Hindlimb muscle (tissue), 1 donor: ENCODE measurements at regions not wholly inside any gene's neighbourhood (a gene's known extent, or its start where the extent isn't known, plus 50 kb on each side); places are given as distances from the start of the nearest gene placed in this dataset.

Source experiments
- DNase-seq: peaks from one replicate; pipeline ENCODE4 v3.0.0-alpha.2; 2013

DNA sequence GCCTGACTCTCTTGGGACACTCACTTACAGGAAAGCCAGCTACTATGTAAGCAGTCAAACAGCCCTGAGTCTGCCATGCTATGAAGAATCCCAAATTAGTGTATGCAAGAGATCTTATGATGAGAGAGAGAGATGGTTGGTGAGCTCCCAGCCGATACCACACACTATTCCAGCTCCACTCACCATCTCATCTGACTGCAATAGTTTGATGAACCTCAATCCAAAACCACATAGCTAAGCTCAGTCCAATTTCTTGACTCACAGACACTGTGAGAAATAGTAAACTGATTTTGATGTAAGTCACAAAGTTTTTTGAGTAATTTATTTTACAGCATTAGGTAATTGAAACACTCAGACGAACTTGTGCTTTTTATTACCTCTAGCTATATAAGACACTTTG lies 441.4 kb downstream of the COL12A1 start:
- DNase-seq, result no peak

DNA sequence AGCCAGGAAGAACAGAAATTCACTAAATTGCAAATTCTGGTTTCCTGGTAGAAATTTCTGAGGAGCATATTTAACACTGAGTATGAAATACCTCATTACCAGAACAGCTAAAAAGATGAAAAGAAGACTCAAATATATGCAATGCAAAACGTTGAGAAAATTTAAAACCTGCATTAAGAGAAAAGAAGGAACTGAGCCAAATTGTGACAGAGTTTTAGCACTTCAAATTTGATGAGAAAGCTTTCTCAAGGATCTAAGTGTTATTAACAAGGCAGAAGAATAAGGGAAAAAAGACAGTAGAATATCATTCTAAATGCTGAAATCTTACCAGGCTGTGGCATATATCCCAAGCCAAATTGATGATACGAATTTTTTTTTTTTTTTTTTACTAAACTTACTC lies 443.0 kb downstream of the COL12A1 start:
- no peak for DNase-seq

DNA sequence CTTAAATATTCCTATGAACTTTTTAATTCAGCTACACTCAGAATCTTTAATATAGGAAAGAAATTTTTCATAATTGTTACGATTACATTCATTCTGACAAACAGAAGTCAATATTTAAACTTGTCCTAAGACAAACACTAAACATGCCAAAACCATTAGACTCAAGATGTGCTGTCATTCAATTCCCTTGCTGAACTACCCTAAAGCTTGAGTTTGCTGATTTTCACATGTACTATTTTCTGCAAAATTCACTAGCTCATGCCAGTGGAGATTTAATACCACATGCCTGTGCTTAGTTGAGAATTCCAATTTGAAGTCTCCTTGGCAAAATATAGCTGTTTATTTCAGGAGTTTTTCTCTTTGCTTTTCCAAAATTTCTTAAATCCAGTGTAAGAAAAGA lies 448.0 kb downstream of the COL12A1 start:
- DNase-seq, result no peak

DNA sequence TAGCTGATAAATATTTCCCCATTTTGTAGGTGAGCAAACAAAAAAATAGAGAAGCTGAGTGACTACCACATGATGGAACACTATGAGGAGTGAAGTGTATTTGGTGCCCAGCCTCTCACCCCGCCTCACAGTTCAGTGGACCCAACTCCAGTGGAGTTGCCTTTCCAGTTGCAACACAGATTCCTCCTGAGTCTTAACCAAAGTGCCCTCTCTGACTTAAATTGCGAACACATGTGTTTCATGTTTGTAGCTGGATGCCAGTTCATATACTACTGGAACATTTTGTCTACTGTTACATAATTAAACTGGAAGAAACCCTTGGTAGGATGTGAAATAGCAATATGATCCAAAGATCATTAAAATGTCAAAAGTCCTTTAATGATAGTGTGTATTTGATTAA lies 448.9 kb downstream of the COL12A1 start:
- no peak for DNase-seq

DNA sequence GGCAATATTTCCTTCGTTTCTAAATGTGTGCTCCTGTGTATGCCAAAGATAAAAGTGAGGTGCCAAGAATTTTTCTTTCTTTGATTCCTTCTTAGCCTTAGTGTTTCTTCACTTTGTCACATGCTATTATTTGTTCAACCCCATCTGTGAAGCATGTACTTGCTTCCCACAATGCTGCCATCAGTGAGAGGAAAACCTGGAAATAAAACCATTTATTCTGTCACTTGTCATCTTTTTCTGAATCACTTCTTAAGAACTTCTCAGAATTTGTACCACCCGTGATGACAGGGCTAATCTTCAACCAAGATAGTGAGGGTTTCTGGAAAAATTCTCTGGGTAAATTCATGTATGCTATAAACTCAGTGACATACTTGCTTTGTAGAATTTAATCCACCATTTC lies 450.1 kb downstream of the COL12A1 start:
- no peak for DNase-seq

DNA sequence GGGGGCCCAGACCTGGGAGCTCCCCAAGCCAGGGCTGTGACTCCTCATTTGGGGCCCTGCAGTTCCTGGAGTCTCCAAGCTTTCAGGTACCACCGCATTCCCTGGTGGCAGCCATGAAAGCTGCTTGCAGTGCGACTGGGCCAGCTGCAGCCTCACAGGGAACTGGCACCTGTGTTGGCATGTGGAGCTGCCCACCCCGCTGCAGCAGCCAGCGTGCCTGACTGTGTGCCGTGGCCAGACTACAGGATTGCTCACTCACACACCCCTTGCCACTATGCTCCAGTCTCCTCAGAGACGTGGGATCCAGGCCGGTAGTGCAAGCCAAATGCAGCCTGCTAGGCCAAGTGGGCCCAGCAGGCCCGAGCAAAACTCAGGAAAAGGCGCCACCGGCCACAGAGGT lies 450.7 kb downstream of the COL12A1 start:
- no peak for DNase-seq

DNA sequence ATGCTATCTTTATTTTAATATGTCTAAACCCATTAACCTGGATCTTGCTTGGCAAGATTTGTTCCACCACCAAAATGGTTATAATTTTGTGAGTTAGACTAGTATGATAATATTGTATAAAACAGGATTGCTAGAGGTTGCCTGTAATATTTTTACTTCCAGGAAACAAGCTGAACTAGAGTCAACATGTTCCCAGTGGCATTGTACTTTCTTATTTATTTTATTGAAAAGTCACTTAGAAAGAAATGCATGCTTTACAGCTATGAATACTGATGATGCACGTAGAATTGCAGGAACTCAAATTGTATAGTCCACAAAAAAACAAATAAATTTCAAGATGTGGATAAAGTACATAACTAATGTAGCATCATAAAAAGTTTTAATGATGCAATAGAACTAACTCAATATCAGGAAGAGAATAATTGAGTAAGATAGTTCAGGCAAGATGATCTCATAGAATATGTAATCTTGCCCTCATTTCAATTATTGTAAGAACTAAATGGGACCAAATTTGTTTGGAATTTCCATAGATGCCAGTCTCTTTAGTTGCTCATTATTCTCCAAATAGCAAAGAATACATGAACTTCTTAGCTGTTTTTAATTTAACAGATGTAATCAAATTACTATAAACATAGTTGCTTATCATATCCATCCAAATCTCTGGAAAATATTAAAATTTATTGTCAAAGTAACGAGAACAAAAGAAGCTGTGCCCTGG lies 451.8 kb downstream of the COL12A1 start:
- DNase-seq, result no peak

DNA sequence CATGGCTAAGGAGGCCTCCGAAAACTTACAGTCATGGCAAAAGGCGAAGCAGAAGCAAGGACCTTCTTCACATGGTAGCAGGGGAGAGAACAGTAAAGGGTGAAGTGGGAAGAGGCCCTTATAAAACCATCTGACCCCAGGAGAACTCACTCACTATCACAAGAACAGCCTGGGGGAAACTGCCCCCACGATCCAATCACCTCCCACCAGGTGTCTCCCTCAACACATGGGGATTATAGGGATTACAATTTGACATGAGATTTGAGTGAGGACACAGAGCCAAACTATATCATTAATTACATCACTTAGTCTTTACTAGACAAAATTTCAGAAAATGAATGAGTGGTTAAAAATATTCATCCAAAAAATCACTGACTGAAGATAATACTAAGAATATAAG lies 453.6 kb downstream of the COL12A1 start:
- no peak for DNase-seq

DNA sequence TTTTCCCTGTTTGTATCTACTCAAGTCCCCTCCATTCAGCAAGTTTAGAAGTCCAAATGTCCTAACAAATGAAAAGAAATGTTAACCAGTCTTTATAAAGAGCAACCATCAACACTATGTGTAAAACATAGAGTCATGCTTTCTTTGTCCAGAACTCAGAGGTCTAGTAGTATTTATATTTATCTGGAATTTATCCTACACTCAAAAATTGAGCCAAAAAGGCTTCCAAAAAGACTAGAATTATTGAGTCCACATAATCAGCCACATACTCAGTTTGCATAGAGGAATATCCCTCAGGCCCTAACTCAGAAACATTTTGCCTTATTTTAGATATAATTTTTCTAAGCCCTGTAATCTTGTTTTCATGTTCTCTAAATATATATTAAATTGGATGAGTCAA lies 455.0 kb downstream of the COL12A1 start:
- DNase-seq, result no peak

DNA sequence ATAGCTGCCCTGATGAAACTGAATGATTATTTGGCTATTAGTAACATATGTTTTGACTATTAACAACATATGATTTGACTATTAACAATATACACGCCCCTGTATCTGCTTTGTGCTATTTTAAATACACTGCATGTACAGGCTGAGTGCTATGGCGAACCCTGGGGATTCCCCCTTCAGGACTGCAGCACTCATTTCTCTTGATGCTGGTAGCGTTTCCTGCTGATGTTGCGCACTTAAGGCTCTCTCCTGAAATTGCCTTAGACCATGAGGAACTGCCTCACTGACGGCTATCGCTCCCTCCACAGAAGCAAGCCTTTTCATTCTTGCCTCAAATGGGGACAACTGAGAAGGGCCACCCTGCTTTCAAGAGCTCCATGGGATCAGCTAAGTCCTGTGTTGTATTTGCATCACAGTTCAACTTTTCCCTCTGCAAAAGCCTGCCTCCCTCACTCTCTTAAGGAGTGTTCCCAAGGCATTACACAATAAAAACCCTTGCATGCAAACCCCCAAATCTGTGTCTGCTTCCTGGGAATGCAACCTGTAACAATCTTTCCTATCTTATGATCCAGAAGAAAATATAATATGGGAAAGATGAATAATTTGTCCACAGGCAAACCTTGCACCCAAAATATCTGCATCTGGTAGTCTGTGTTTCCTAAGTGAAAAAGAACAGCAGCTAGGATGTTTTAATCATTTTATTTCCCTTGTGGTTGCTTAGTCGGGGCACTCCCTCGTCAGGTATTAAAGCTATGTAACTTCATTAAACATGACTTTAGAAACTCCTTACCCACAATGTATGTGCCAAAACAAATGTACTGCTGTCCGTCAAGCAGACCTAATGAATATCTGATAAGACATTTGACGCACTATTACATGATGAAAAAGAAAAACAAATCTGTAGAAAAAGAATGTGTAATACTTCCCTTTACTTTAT lies 456.4 kb downstream of the COL12A1 start:
- DNase-seq, result no peak

DNA sequence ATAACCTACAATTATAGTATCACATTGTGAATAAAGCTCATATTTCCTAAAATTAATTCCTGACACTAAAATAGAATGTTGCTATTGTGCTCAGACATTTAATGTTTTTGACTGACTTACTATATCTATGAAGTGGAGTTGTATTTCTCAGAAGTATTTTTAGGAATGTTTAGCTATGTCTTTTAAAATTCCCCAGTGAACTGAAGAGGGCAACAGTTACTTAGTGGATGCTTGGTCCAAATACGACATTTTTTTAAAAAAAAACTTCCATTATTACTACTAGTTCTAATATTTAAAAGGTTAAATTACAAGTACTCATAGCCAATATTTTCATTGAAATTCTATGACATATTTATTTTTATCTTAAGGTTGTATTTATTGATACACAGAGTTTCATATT lies 460.2 kb downstream of the COL12A1 start:
- DNase-seq, result no peak

DNA sequence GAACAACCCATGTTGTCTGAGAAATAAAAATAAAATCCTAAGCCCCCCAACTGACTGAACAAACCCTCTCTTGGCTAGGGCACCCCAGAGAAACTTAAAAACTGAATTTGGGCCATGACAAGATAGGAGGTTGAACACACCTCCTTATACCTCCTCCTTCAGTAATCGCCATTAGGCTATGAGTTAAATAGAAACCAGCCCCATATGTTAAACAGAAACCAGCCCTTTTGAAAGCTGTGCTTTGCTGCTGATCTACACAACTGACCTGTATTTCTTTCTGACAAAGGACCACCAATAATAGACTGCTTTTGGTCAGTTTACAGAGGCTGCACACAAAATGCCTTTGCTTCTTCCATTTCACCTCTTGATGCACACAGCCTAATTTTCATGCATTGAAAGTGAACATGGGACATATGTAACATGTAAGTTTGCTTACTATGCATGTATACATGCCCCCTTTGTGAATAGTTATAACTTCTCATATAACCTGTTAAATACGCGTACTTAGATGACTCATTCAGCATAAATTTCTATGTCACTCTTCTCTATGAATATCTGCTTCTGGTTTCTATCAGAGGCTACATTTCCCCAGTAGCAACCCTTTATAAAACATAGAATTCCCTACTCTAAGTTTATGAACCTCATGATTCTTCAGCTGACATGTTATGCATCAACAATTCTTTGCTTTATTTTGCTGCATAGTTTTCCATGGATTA lies 462.9 kb downstream of the COL12A1 start:
- no peak for DNase-seq

DNA sequence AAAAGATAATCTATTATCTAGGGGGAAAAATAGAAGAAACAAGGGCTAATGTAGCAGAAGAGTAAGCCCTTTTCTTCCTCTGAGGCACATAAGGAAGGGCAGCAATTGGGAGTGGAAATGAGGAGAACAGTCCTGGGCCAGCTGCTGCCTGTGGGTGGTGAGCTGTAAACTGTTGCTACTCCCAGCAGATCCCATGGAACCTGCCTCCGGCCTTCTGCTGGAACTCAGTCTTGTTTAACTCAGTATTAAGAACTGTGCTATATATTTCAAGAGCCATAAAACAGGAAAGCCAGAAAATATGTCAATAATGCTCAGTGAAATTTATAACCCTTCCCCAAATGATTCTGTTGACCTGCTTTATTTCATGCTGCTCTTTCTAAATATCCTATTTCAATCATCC lies 464.2 kb downstream of the COL12A1 start:
- DNase-seq, result no peak

DNA sequence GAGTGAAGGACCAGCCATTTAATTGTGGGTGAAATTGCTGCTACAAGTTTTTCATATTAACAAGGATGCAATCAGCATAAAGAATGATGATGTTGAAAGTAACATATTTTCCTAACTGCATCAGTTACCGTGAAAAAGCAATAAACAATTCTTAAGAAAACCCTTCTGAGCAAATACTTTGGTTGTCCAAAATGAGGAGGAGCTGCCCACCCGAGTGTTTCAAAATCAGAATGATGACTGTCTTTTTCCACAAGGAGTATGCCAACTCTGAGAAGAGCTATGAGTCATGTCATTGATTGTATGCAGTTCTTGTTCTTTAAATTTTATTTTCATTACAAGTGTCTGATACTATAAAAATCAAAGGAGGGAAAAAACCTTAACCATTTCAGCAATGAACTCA lies 470.5 kb downstream of the COL12A1 start:
- peak; percentile 81 for DNase-seq

DNA sequence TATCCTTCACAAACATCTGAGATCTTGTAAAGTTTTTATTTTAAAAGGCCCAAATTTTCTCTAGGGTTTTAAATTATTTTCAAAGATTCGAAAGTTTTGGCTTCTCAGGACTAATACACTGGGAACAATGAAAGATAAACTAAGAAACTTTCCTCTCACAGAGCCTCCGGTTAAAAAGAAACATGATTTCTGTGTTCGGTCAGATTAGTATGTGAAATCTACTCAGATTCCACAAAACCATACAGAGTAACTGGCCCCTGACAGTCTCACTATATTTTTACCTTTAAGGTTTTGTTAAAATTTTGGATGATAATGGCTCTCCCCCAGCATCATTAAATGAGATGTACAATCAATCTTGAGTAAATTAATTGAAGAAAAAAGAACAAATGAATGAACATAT lies 471.0 kb downstream of the COL12A1 start:
- no peak for DNase-seq

DNA sequence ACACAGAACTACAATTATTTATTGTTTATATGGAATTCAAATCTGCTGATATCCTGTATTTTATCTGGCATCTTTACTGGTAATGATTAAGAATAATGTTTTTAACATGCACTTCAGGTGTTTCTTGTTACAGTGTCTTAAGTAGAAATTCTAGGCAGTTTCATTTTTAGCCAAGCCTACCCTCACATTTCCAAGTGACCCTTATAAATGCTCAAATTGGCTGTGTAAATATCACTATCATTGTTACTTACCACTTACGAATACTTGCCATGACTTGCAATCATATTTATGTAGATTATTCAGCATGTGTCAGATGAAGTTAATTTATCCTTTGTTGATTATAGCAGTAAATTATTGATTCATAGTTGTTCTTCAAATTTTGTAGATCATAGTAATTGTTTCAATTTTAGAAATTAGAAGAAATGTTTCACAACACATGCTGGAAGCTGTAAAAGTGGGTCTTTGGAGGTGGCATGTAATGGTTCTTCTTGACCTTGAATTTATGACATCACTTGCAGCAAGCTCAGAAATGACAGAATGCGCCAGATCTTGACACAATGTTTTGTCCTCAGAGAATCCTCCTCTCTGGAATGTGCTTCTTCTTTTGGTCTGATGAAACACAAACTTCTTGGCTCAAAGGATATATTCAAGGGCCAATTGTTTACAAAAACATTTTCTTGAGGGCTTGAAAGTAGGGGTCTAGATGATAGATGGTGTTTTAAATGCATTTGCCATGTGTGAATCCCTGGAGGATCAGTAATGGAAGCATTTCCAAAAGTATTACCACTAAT lies 471.8 kb downstream of the COL12A1 start:
- DNase-seq, result no peak

DNA sequence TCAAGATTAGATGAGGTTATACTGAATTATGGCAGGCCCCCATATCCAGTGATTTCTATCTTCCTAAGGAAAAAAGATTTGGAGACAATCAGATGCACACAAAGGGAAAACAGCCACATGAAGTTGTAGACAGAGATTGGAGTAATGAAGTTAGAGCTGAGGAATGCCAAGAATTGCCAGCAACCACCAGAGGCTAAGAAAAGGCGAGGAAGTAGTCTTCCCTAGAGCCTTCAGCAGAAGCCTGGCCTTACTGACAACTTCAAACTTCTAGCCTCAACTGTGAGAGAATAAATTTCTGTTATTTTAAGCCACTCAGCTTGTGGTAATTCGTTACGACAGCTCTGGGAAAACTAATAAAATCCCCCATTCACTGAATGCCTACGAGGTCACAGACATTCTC lies 473.9 kb downstream of the COL12A1 start:
- DNase-seq, result no peak

DNA sequence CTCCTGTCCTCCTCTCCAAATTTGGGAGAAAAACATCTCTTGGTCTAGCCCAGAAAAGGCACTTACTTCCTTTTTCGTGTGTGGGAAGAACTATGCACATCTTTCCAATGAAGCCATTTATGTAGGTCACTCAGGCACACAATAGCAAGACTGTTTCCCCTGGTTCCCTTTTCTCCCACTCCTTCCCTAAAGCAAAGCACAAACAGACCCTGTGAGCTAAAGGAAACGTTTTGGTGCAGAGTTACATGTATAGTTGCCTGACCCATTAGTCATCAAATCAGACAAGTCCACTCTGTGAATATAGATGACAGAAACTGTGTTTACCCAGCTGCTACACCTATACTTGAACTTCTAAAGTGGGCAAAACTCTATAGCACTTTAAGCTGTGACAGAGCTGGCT lies 474.6 kb downstream of the COL12A1 start:
- no peak for DNase-seq

DNA sequence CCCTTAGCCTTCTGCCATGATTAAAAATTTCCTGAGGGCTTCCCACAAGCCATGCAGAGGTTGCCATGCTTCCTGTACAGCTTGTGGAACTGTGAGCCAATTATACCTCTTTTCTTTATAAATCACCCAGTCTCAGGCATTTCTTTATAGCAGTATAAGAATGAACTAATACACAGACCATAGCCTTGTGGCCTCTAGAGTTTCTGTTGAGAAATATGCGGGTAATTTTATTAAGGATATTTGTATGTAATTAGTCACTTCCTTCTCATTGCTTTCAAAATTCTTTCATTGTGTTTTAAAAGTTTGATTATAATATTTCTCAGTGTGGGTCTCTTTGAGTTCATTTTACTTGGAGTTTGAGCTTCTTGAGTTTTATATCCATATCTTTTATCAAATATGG lies 484.9 kb downstream of the COL12A1 start:
- DNase-seq, result no peak

DNA sequence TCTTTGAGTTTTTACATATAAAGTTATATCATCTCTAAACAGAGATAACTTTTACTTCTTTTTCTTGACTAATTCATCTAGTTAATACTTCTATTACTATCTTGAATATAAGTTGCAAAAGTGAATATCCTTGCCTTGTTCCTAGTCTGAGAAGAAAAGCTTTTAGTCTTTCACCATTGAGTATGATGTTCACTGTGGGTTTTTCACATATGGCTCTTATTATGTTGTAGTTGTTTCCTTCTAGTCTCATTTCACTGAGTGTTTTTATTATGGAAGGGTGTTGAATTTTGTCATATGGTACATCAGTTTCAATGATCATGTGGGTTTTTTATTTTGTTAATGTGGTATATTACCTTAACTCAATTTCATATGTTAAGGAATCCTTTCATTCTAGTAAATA lies 488.3 kb downstream of the COL12A1 start:
- DNase-seq, result no peak

DNA sequence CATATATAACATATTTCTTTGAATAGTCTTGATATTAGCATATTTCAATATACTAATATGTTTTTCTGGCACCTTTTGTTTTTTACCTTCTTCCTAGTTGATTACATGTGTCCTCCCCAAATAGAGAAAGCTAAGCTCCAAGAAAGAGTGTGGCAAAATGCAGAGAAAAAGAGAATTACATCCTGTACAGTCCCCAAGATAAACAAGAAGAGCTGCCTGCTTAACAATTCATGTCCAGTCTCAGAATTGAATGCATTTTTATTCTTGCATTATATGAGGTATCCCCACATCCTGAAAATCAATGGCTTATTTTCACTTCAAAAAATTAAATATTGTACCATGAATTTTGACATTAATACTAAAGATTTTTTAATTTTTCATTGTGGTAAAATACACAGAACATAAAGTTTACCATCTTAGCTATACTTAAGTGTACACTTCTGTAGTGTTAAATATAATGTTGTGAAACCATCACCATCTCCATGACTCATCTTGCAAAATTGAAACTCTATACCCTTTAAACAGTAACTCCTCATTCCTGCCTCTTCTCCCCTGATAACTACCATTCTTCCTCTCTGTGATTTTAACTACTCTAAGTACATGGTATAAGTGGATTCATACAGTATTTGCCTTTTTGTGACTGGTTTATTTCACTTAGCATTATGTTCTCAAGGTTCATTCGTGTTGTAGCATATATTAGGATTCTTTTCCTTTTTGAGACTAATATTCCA lies 490.3 kb downstream of the COL12A1 start:
- no peak for DNase-seq

DNA sequence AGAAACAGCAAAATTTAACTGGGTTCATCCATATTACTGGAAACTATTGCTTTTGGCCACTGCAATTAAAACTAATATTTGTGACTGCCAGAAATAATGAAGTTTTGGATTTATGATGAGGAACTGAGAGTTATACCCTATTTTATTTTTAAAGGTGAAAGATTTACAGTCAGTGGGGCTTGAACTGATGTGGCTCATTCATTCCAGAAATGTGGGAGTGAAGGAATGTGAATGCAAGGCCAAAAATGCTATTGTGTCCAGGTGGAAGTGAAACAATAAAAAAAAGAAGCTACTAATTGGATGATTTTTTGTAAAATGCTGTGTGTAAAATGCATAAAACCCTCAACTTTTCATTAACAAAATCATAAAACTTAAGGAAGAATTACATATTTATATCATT lies 491.9 kb downstream of the COL12A1 start:
- DNase-seq, result no peak
